ENCODE measurements at regions not wholly inside any gene's neighbourhood (a gene's known extent, or its start where the extent isn't known, plus 50 kb on each side); places are given as distances from the start of the nearest gene placed in this dataset.
"Not testable (repeated sequence)": the region's sequence is repeated elsewhere in the genome, so short reads cannot be mapped to it uniquely, and the experiment has no call there.

DNA sequence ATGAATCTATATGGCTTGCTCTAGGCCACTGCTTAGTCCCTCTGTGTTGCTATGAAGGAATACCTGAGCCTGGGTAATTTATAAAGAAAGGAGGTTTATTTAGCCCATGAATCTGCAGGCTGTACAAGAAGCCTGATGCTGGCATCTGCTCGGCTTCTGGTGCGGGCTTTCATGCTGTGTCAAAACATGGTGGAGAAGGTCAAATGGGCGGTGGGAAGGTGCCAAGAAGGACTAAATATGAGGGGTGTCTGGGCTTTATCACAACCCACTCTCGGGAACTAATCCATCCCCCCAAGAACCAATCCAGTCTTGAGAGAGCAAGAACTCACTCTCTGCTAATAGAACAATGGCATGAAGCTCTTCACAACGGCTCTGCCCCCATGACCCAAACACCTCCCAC, 481.6 kb downstream of the EIPR1 start:
- DNase-seq (ENCODE audit: low read depth) = no peak

DNA sequence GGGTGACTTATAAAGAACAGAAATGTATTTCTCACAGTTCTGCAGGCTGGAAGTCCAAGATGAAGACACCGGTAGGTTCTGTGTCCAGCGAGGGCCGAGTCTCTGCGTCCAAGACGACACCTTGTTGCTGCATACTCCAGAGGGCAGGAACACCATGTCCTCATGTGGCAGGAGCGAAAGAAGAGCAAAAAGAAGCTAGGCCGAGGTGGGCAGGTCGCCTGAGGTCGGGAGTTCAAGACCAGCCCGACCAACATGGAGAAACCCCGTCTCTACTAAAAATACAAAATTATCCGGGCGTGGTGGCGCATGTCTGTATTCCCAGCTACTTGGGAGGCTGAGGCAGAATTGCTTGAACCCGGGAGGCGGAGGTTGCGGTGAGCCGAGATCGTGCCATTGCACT, 483.6 kb downstream of the EIPR1 start:
- DNase-seq (ENCODE audit: low read depth) = not testable (repeated sequence)

DNA sequence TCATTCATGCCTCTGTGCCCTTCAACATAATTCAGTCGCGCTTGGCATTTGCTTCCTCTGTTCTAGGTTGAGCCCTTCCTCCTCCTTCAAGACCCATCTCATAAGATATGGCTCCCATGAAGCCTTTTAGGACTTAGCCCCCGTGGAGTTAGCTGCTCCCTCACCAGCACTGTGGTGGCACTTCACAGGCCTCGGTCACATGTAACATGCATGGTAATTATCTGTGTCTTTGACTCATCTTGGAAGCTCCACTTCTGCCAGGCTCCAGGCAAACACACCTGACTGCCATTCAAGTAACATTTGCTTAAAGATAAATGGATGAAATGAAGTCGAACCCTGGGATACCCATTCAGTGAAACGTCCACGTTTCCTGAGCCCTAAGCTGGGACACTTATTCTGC, 484.7 kb downstream of the EIPR1 start:
- no peak for DNase-seq (ENCODE audit: low read depth)

GRCh38 chr2:2892378-2892777, 485.2 kb downstream of the EIPR1 start:
- no peak for DNase-seq (ENCODE audit: low read depth)

DNA sequence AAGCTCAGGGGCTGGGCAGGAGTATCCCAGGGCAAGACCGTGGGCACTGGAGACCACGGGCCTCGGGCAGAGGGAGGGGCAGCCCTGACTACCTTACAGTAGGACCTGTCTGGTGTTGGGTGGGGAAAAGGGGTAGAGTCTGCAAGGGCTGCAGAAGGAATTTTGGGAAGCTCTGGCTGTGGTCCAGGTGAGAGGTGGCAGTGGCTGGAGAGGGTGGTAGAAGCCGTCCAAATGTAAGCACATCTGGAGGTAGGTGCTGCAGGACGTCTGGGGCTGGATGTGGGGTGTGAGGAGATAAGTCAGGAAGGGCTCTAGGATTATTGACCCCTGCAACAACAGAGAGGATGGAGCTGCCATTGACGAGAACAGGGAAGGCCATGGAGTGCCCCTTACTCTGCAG, 486.7 kb downstream of the EIPR1 start:
- DNase-seq (ENCODE audit: low read depth) = no peak

DNA sequence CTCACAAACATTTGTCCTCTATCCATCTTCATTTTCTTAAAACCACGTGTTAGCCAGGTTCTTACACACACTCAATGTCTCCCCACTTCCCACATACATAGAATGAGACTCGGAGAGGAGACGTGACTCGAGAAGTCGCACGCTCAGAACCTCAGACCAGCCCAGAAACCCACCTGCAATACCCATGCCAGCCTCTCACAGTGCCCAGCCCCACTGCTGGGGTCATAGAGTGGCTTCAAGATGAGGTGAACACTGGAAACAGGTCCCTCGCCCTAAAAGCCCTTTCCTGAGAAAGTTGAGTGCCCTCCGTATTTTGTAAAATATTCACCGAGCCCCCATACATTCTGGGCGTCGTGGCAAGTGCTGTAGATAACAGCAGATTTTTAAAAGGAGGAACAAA, 487.4 kb downstream of the EIPR1 start:
- DNase-seq (ENCODE audit: low read depth) = no peak

DNA sequence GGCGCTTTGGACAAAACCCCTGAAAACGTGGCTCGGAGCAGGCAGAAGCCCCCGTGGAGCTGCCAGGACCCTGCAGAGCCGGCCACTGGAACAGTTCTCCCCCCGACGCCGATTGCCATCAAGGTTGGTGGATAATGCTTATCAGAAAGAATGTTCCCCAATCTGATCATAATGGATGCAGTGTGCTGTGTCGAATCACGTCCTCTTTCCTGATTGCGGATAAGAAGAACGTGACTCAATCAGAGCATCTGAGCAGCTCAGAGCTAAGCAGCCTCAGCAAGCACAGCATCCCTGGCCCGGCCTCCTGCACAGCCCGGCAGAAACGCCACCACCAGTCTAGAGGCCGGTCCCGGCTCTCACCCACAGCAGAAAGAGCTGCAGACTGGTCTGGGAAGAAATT, 488.0 kb downstream of the EIPR1 start:
- DNase-seq (ENCODE audit: low read depth) = no peak

DNA sequence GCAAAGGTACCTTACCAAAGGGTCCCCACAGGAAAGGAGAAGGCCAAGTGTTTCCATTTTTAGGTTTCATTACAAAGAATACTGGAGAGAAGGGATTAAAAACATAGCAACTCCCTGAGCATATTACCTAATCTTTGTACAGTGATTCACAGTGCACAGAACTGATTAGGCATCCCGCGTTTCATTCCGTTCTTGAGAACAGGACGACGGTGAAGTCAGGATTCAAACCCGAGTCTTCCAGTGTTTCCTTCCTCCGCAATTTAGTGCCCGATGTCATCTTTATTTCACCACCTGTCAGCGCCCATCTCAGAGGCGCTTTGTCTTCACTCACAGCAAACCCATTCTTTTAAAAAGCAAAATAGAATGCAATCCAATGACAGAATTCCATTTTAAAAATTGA, 488.5 kb downstream of the EIPR1 start:
- no peak for DNase-seq (ENCODE audit: low read depth)

- DNase-seq (ENCODE audit: low read depth) = no peak
Observed at GRCh38 chr2:2887772-2888387, 489.7 kb downstream of the EIPR1 start.

GRCh38 chr2:2886922-2887321, 490.7 kb downstream of the EIPR1 start:
- DNase-seq (ENCODE audit: low read depth) = no peak

DNA sequence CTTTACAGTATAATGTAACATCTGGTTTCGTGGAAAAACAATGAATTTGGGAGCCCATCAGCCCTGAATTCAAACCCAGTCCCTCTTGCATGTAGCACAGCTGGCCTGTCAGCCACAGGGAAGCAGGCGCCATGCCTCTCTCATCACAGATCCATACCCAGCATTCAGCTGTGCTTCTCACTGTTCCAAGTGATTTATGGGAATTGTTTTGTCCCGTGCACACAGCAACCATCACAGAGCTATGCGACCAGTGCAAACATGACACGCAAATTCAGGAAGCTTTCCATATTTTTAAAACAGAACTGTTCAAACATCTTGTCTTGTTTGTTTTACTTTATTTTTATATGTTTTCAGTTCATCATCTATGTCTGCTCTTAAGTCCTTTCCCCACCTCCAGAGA, 496.1 kb downstream of the EIPR1 start:
- no peak for DNase-seq (ENCODE audit: low read depth)

DNA sequence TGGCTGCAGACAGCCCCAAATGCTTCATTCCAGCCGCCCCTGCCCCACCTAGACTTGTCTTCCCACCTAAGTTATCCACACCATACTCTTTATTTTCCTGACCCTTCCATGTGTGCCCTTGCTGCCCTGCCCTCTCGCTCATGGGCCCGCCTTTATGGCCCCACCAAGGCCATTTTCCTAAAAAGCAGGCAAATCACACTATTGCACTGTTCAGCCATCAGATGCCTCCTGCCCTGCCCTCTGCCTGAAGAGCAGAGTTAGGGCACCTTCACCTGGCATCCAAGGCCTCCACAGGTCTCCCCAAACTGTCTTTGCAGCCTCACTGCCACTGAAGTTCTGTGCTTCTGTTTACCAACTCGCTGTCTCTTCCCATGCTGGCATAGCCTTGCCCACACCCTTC, 496.7 kb downstream of the EIPR1 start:
- no peak for DNase-seq (ENCODE audit: low read depth)

DNA sequence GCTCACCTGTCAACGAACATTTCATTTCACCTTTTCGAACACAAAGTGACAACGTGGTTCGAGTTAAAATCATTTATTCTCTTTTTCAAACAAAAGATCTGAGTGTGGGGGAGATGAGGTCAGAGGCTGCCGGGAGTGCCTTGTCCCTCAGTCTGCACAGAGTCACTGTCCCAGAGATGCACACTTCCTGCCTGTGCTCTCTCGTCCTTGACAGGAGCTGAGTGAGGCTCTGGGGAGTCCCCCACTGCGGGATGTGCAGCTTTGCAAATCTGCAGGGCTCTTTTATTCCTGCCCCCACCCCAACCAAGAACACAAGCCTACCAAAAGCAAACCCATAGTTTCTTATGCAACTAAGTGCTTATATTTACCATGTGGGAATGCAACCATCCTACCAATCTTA, 497.8 kb downstream of the EIPR1 start:
- no peak for DNase-seq (ENCODE audit: low read depth)

DNA sequence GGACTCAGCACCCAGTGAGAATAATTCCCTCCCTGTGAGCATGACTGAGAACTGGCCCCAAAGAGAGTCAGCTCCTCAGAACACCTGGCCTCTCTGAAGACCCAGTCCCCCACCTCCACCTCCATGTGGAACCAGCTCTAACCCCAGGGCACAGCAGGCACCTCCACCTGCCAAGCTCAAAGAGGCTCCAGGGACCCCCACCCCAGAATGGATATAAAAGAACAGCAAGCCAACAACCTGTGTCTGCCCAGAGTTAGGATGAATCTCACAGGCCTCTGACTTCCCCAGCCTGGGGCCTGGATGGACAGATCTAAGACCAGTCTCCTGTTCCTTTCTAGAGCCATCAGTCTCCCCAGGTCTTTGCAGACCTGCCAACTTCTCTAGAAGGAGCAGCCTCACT, 498.5 kb downstream of the EIPR1 start:
- no peak for DNase-seq (ENCODE audit: low read depth)

DNA sequence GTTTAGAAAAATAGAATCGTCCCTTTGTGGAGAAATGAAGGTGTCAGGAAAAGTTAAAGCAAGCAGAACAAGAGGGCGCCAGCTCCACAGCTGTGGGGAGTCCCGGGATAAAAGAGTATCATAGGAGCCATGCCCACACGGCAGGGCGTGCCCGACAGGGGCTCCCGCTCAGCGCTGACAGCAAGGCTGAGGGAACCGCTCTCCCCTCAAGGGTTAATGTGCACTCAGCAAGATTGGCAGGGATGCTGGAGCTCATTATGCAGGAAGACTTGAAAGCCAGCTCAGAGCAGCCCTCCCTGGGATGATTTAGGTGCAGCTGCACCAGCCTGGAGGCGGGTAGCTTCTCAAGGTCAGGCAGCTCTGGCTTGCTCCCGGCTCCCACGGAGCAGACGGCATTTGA, 500.2 kb downstream of the EIPR1 start:
- no peak for DNase-seq (ENCODE audit: low read depth)

- no peak for DNase-seq (ENCODE audit: low read depth)
Observed at GRCh38 chr2:2876331-2877221, 501.0 kb downstream of the EIPR1 start.

DNA sequence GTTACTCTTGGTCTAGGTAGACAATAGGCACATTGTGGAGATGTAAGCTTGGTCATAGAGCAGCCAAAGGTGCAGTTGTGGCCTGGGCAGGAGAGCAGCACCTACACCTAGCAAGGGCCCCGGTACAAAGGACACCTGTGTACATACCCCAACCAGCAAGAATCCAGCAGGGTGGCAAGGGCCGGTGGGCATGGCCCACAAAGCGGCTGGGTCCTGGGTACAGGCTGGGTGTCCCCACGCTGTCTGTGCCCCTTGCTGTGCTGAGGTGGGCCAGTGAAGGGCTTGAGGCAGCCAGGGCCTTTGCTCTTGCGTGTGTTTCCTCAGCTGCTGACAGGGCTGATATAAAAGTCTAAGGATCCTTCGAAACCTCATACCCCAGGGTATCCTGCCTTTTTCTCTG, 501.8 kb downstream of the EIPR1 start:
- DNase-seq (ENCODE audit: low read depth) = no peak

DNA sequence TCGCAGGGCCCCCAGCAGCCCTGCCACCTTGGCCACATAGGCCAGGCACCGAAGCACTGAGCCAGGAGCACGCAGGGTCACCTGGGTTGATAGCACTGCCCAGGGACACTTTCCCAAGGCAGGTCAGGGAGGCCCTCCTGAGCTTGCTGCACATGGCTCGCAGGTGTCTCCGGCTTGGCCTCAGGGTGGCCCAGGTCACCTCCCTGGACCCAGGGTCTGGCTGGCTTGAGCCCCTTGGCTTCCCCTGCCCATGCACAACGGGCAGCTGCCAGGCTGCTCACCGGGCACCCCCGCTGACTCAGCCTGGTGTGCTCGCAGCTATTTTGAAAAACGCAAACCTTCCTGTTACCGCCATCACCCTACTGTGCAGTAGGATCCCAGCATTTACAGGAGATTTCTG, 502.3 kb downstream of the EIPR1 start:
- DNase-seq (ENCODE audit: low read depth) = no peak

DNA sequence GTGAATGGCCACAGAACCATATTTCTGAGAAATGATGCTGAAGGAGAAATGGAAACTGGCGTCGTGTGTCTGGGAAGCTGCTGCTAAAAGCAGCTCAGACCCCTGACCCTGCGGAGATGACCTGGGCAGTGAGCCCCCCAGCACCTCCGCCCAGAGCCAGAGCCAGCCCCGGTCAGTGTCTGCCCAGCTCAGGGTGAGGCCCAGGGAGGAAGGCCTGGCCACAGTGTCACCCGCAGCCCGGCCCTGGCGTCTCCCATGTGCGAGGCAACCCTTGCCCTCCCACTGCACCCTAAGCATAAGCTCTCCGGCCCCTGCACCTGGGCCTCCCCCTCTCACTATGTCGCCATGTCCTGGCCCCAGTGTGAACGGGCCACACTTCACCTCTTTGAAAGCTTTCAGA, 502.8 kb downstream of the EIPR1 start:
- no peak for DNase-seq (ENCODE audit: low read depth)

DNA sequence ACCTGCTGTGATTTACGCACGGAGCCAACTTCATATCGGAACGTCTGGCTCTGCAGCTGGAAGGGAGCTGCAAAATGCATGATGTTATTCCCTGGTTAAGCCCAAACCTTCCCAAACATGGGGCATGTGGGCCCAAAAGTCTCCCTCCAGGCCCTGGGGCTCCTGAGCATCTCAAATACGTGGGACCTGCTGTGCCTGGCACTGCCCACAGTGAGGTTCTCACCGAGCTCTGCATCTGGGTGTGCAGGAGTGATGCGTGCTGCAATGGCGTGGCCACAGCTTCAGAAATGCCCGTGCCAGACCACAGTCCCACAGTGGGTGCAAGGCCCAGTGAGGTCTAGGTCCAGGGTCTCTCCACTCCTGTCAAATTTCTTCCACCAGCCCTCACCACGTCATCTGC, 503.3 kb downstream of the EIPR1 start:
- DNase-seq (ENCODE audit: low read depth) = no peak

- DNase-seq (ENCODE audit: low read depth) = no peak
Observed at GRCh38 chr2:2873450-2873811, 504.2 kb downstream of the EIPR1 start.

DNA sequence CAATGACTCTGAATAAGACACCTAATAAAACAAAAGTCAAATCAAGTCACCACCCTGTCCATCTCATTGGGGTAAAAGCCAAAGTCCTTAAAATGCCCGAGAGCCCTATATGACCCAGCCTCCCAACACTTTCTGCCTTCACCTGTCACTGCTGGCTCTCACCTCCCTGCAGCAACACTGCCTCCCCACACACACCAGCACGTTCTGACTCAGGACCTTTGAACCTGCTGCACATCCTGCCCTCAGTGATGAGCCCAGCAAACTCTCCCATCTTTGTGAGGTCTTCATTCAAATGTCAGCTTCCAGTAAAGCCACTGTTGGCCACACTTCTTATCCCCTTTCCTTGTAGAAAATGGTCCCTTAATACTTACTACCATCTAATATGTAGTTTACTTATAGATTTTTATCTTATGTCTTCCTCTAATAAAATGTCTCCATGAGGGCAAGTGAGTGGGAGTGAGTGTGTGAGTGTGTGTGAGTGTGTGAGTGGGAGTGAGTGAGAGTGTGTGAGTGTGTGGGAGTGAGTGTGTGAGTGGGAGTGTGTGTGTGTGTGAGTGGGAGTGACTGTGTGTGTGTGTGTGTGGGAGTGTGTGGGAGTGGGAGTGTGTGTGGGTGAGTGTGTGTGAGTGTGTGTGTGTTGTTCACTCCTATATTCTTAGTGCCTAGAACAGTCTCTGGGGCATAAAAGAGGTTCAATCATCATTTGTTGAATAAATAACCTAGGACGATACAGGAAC, 504.7 kb downstream of the EIPR1 start:
- DNase-seq (ENCODE audit: low read depth) = no peak

DNA sequence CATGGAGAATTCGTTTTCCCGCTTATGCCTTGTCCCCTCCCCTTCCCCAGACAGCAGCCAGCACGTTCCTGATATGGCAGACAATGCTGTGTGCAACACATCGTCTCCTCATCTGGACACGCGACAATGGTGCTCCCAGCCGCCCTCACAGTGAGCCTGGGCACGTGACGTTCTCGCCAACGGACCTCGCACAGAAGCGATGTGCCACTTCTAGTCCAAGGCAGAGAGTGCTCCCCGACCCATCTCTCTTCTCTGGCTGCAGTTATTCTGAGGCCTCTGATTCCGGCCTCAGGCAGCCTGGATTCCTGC, 505.4 kb downstream of the EIPR1 start:
- no peak for DNase-seq (ENCODE audit: low read depth)
